SIG-M5 treated with dmso at 0.1 percent for 504 hours (cell line): ENCODE measurements at regions not wholly inside any gene's neighbourhood (a gene's known extent, or its start where the extent isn't known, plus 50 kb on each side); places are given as distances from the start of the nearest gene placed in this dataset.

Source experiments
- DNase-seq: peaks from one replicate; lab custom pipeline; 2025; ENCODE audit not compliant: unreplicated experiment; lab: John Stamatoyannopoulos, UW

DNA sequence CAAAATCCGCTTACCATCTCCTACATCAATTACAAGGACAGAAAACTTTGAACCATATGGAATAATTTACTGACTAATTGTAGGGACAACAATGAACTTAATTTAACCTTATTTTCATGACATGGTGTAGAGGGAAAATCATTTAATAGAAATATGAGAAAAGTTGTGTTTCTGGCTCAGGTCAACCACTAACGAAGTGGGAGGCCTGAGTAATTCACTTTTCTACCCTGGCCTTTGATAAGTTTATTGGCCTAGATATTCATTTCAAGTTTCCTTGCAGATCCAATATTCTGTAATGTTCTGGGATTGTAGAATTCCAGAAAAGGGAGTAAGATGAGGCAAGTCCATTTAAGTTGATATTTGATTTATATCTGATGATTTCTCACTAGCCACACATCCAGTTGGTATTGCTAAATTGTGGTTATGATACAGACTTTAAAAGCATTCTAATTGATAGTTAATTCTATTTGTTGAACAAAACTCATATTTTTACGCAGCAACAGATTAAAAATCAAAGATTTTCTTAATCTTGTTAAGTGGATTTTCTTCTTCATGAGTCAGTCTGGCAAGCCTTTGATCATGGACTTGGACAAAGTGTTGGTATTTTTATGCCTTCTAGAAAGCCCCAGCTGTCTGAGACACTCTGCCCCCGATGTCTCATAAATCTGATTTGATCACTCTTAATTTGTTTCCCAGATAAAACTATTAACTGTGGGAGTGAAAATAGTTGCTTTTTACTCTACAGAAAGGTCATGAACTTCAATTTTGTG, 336.5 kb downstream of the TMEM135 start:
- no peak for DNase-seq
